ENCODE measurements at regions not wholly inside any gene's neighbourhood (a gene's known extent, or its start where the extent isn't known, plus 50 kb on each side); places are given as distances from the start of the nearest gene placed in this dataset.
"Not testable (repeated sequence)": the region's sequence is repeated elsewhere in the genome, so short reads cannot be mapped to it uniquely, and the experiment has no call there.

GRCh38 chr21:6093870-6094269, 4427.5 kb upstream of the TPTE start:
- DNase-seq (ENCODE audit: low spot score): not testable (repeated sequence)

GRCh38 chr21:6095304-6095703, 4426.1 kb upstream of the TPTE start:
- DNase-seq (ENCODE audit: low spot score): not testable (repeated sequence)

GRCh38 chr21:6096560-6097424, 4424.6 kb upstream of the TPTE start:
- not testable (repeated sequence) for DNase-seq (ENCODE audit: low spot score)

GRCh38 chr21:6097736-6098135, 4423.6 kb upstream of the TPTE start:
- not testable (repeated sequence) for DNase-seq (ENCODE audit: low spot score)

- DNase-seq (ENCODE audit: low spot score): not testable (repeated sequence)
Observed at GRCh38 chr21:6098191-6098935, 4423.0 kb upstream of the TPTE start.

- DNase-seq (ENCODE audit: low spot score): not testable (repeated sequence)
Observed at GRCh38 chr21:6101588-6101987, 4419.8 kb upstream of the TPTE start.

- DNase-seq (ENCODE audit: low spot score): not testable (repeated sequence)
Observed at GRCh38 chr21:6104546-6104945, 4416.8 kb upstream of the TPTE start.

- DNase-seq (ENCODE audit: low spot score): not testable (repeated sequence)
Observed at GRCh38 chr21:6106686-6107567, 4414.5 kb upstream of the TPTE start.

GRCh38 chr21:6108894-6109293, 4412.5 kb upstream of the TPTE start:
- not testable (repeated sequence) for DNase-seq (ENCODE audit: low spot score)

GRCh38 chr21:6109774-6110173, 4411.6 kb upstream of the TPTE start:
- DNase-seq (ENCODE audit: low spot score): peak; percentile 1

GRCh38 chr21:6110716-6111343, 4410.6 kb upstream of the TPTE start:
- DNase-seq (ENCODE audit: low spot score): not testable (repeated sequence)

GRCh38 chr21:6111354-6111753, 4410.0 kb upstream of the TPTE start:
- not testable (repeated sequence) for DNase-seq (ENCODE audit: low spot score)

- not testable (repeated sequence) for DNase-seq (ENCODE audit: low spot score)
Observed at GRCh38 chr21:6118336-6118735, 4403.0 kb upstream of the TPTE start.

- not testable (repeated sequence) for DNase-seq (ENCODE audit: low spot score)
Observed at GRCh38 chr21:6120863-6121262, 4400.5 kb upstream of the TPTE start.

- not testable (repeated sequence) for DNase-seq (ENCODE audit: low spot score)
Observed at GRCh38 chr21:6122629-6123028, 4398.8 kb upstream of the TPTE start.

GRCh38 chr21:6123224-6123623, 4398.2 kb upstream of the TPTE start:
- DNase-seq (ENCODE audit: low spot score): not testable (repeated sequence)

GRCh38 chr21:6125549-6126240, 4395.7 kb upstream of the TPTE start:
- peak; percentile 52 for DNase-seq (ENCODE audit: low spot score)

- DNase-seq (ENCODE audit: low spot score): peak; percentile 23
Observed at GRCh38 chr21:6126976-6127732, 4394.2 kb upstream of the TPTE start.

GRCh38 chr21:6130734-6131133, 4390.6 kb upstream of the TPTE start:
- not testable (repeated sequence) for DNase-seq (ENCODE audit: low spot score)

GRCh38 chr21:6133373-6133772, 4388.0 kb upstream of the TPTE start:
- not testable (repeated sequence) for DNase-seq (ENCODE audit: low spot score)
